A673 (cell line): ENCODE measurements at regions not wholly inside any gene's neighbourhood (a gene's known extent, or its start where the extent isn't known, plus 50 kb on each side); places are given as distances from the start of the nearest gene placed in this dataset.

Source experiments
- BruUV-seq: library from RNA; stranded (reverse); fragments of 400-500 nt; replicated peaks from 2 replicates; lab custom pipeline; 2021; lab: Mats Ljungman, UMichigan
- CTCF ChIA-PET: fragments of 300-600 bp; sonication (Branson Sonifier 250); formaldehyde crosslinking; loops from one replicate; lab custom pipeline; 2022; ENCODE audit warnings: antibody characterized with exemption; lab: Charles Lee
- POLR2A ChIA-PET: fragments of 300-600 bp; sonication (Branson Sonifier 250); formaldehyde crosslinking; loops from one replicate; lab custom pipeline; 2022; ENCODE audit warnings: antibody characterized with exemption; ENCODE audit not compliant: low non-redundant PET; lab: Charles Lee
- DNase-seq: peaks from one replicate; pipeline ENCODE4 v3.0.0-alpha.2; 2015; ENCODE audit warnings: low spot score
- H3K27ac ChIP-seq: fragments of 200-600 bp; sonication (generic); 2 replicates; pipeline ENCODE4 v1.5.1; 2016; ENCODE audit warnings: mixed run types, low read depth, mild to moderate bottlenecking, mixed read lengths, antibody characterized with exemption, low read length; ENCODE audit not compliant: poor library complexity, severe bottlenecking
- H3K27me3 ChIP-seq: fragments of 200-600 bp; sonication (generic); replicated peaks from 2 replicates; pipeline ENCODE4 v1.6.1; 2017; ENCODE audit warnings: mixed run types, low read depth, mild to moderate bottlenecking, mixed read lengths, antibody characterized with exemption, low read length; ENCODE audit not compliant: insufficient read depth, poor library complexity
- H3K36me3 ChIP-seq: fragments of 200-600 bp; sonication (generic); 2 replicates; pipeline ENCODE4 v1.6.1; 2016; ENCODE audit warnings: mixed run types, mild to moderate bottlenecking, mixed read lengths, antibody characterized with exemption, low read length; ENCODE audit not compliant: insufficient read depth, poor library complexity, severe bottlenecking
- H3K4me1 ChIP-seq: fragments of 200-600 bp; sonication (generic); 2 replicates; pipeline ENCODE4 v1.6.1; 2017; ENCODE audit warnings: mixed run types, mild to moderate bottlenecking, mixed read lengths, antibody characterized with exemption, low read length; ENCODE audit not compliant: insufficient read depth, poor library complexity, severe bottlenecking
- H3K4me3 ChIP-seq: fragments of 200-600 bp; sonication (generic); 2 replicates; pipeline ENCODE4 v1.5.1; 2016; ENCODE audit warnings: low read depth, mixed run types, mild to moderate bottlenecking, mixed read lengths, low read length; ENCODE audit not compliant: poor library complexity, severe bottlenecking
- H3K9me3 ChIP-seq: fragments of 200-600 bp; sonication (generic); 2 replicates; pipeline ENCODE4 v1.6.1; 2016; ENCODE audit warnings: mixed run types, low read depth, mild to moderate bottlenecking, mixed read lengths, antibody characterized with exemption, low read length; ENCODE audit not compliant: poor library complexity, severe bottlenecking
- CTCF ChIP-seq: fragments of 300-800, 200-600 bp; sonication (generic); conservative IDR thresholded peaks from 2 replicates; pipeline ENCODE4 v1.5.1; 2017; ENCODE audit warnings: low read depth, mild to moderate bottlenecking, antibody characterized with exemption, low read length, moderate library complexity, mixed read lengths
- EZH2 ChIP-seq: fragments of 200-600 bp; sonication (generic); IDR thresholded peaks from 2 replicates; pipeline ENCODE4 v1.6.1; 2017; ENCODE audit warnings: borderline replicate concordance, low read depth, mild to moderate bottlenecking, mixed read lengths, antibody characterized with exemption, low read length; ENCODE audit not compliant: poor library complexity, severe bottlenecking
- intact Hi-C: fragments of 100-400 bp; cut with micrococcal nuclease; formaldehyde crosslinking; loops from one replicate; pipeline ENCODE4 v1.10.0; 2022; ENCODE audit not compliant: unreplicated experiment

GRCh38 chr12:24555730-24556129 lies 393.2 kb downstream of the BCAT1 start:
- Histone ChIP-seq H3K36me3 (no peaks in the 10 kb centered on the region), H3K27ac (no peak overlapping the region), H3K4me3 (no peak overlapping the region), H3K4me1 (peaks cover 54% of the 10 kb centered on the region), H3K9me3 (no peaks in the 10 kb centered on the region), H3K27me3 (no peaks in the 10 kb centered on the region)
- ChIA-PET CTCF (no interaction called here), POLR2A (no interaction called here)
- no peak for DNase-seq
- intact Hi-C loops = no loop called here
- no TSS peak for BruUV-seq
- no peak for TF ChIP-seq EZH2

- Histone ChIP-seq H3K27ac (no peak overlapping the region), H3K9me3 (no peaks in the 10 kb centered on the region), H3K4me1 (peaks cover 52% of the 10 kb centered on the region), H3K36me3 (no peaks in the 10 kb centered on the region), H3K27me3 (no peaks in the 10 kb centered on the region), H3K4me3 (no peak overlapping the region)
- ChIA-PET POLR2A (interaction anchor here (0.5 kb wide), 1 partner anchor 1294 kb away, joined by 3 read pairs; no protein-coding TSS in a partner anchor), CTCF (no interaction called here)
- intact Hi-C loops = no loop called here
- BruUV-seq = no TSS peak
- peak; percentile 53 for DNase-seq
- no peak for TF ChIP-seq EZH2
- TF ChIP-seq CTCF = no peak
Observed at GRCh38 chr12:24554612-24555295, 394.1 kb downstream of the BCAT1 start.

- Histone ChIP-seq H3K4me1 (peaks cover 37% of the 10 kb centered on the region), H3K4me3 (no peak overlapping the region), H3K27me3 (no peaks in the 10 kb centered on the region), H3K36me3 (no peaks in the 10 kb centered on the region), H3K9me3 (no peaks in the 10 kb centered on the region), H3K27ac (no peak overlapping the region)
- TF ChIP-seq CTCF = no peak
- no peak for TF ChIP-seq EZH2
- CTCF ChIA-PET = no interaction called here
- POLR2A ChIA-PET = interaction anchor here (0.6 kb wide), 1 partner anchor 1756 kb away, joined by 3 read pairs; no protein-coding TSS in a partner anchor
- intact Hi-C loops = no loop called here
- DNase-seq = no peak
- BruUV-seq = no TSS peak
Observed at GRCh38 chr12:24553259-24553658, 395.6 kb downstream of the BCAT1 start.

- no TSS peak for BruUV-seq
- Histone ChIP-seq H3K4me1 (peaks cover 31% of the 10 kb centered on the region), H3K4me3 (no peak overlapping the region), H3K9me3 (no peaks in the 10 kb centered on the region), H3K27ac (no peak overlapping the region), H3K27me3 (no peaks in the 10 kb centered on the region), H3K36me3 (no peaks in the 10 kb centered on the region)
- no peak for DNase-seq
- TF ChIP-seq CTCF (no peak), EZH2 (no peak)
- ChIA-PET POLR2A (no interaction called here), CTCF (no interaction called here)
- intact Hi-C loops = no loop called here
Observed at GRCh38 chr12:24551163-24551786, 397.6 kb downstream of the BCAT1 start.
